ENCODE measurements at regions not wholly inside any gene's neighbourhood (a gene's known extent, or its start where the extent isn't known, plus 50 kb on each side); places are given as distances from the start of the nearest gene placed in this dataset.

DNA sequence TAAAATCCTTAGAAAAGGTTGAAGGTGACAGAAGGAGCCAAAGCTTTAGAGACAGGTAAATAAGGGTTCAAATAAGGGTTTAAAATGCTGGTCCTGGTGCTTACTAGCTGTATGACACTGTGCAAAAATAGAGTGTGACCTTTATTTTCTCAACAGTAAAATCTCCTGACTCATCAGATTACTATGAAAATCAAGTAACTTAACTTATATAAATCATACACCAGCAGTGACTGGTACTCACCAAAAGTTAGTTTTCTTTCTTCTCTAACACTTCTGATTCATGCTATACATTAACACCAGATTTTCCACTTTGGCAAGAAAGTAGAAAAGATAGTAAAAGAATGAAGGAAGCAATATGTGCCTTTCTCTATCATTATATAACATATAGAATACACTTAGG, 205.9 kb upstream of the GBE1 start:
- DNase-seq (ENCODE audit: low spot score): no peak

DNA sequence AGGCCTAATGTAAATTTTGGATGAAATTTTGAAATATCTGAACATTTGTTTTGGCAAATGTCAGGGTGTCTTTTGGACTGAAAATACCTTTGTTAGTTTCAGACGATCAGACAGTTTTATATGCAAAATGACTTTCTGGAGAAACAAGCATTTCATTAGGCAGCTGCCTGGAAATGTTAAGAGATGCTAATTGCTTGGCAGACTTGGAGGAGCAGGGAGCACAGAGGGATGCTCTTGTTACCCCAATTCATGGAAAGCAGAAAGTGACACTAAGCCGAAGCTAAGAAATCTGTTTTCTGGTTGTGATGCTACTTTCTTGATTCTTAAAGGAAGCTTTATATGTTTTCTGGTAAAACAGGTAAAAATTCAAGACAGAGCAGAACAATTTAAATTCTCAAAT, 204.3 kb upstream of the GBE1 start:
- no peak for DNase-seq (ENCODE audit: low spot score)

DNA sequence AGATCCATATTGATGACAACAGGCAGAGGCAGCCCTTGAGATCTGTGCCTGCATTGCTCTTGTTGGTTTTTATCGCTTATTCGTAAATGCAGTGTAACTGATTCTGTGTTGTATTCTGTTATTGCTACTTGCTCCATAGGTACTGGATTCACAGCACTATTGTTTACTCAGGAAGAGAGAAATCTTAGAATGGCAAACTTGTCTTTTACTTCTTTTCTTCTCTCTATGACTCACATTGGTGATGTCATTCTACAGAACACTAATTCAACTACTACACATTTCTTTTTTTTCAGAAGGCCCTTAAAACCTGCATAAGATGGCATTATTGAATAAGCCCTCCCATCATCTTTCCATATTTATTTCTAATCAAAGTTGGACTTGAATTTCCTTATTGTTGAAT, 201.0 kb upstream of the GBE1 start:
- no peak for DNase-seq (ENCODE audit: low spot score)

DNA sequence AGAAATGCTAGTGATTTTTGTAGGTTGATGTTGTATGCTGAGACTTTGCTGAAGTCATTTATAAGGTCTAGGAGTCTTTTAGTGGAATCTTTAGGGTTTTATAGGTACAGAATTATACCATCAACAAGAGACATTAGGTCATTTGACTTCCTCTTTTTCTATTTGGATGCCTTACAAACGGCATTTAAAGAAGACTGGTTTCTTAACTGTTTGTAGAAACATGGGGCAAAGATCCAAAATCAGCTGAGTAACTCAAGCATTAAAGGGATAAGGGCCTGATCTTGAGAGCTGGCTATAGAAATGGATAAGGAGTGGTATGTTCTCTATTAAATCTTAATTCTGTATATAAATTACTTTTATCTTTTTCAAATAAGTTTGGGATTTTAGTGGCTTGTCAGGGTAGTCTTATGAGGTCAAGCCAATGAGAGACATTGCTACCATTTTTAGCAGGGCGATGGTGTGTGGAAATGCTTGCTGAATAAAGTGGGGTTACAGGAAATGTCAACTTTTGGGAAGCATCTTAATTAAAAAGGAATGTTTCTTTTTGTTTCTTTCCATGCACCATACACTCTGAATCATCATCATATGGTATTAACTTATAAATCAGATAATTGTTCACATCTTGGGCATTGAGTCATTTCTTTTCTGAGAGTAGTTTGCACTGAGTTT, 197.7 kb upstream of the GBE1 start:
- no peak for DNase-seq (ENCODE audit: low spot score)

DNA sequence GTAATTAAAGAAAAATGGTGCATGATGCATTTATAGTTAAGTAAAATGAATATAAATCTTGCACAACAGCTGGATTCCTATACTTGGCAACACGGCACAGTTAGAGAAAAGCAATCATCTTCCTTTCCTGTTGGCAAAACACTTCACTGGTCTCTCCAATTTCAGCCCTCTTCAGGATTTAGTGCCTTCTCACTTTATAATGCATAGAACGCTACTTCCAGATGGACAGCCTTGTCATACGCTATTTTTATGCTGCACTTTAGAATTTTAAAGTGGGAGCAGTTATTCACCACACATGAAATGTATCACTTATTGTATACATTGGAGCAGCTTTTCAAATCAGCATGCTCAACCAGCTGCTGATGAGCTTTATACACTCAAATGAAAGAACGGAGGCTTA, 194.4 kb upstream of the GBE1 start:
- DNase-seq (ENCODE audit: low spot score): no peak

DNA sequence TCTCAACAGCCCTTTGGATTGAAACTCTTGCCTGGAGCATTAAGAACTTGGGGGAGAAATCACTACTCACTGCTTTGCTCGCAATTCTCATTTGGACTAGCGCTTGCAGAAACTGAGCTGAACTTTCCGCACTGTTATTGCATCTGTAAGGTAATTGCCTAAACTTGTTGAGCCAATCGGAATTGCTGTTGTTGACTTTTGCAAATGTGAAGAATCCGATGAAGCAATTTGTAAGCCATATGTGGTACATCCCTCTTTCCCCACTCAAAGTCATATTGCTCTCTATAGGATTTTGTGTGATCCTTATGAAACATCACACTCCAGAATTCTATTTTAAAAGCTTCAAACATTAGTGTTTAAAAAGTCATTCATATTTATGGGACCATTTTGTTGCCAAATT, 191.7 kb upstream of the GBE1 start:
- DNase-seq (ENCODE audit: low spot score): no peak

DNA sequence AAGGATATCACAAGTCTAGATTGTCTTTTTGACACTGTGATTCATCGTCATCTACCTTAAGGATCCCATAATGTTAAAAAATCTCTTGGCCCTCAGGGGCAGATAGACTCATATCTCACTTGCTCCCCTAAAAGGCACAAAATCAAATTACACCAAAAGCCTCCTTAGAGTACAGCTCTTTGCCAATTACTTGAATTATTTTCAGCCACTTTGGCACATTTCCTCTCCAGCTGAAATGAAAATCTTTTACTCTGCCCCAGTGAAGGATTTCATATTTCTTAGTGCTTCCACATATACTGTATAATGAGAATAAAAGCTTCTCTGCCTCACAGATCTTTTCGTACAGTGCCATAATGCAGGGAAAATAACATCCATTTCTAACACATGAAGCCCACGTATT, 190.7 kb upstream of the GBE1 start:
- no peak for DNase-seq (ENCODE audit: low spot score)

DNA sequence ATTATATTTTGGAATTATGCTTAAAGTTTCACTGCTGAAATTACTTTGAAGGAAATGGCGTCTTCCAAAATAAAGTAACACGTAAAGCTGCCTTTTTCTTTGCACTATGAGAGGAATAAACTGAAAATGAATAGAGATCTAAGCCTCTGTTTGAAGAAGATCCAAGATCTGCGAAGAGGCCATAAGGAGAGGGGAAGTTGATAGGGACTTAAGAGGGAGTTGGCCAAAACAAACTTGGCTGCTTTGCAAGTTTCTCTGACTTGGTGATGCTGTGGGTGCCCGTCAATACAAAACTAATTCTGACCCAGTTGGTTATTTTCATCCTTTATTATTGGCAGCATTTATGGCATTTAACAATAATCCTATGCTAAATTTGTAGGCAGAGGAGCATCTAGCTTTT, 190.2 kb upstream of the GBE1 start:
- no peak for DNase-seq (ENCODE audit: low spot score)

DNA sequence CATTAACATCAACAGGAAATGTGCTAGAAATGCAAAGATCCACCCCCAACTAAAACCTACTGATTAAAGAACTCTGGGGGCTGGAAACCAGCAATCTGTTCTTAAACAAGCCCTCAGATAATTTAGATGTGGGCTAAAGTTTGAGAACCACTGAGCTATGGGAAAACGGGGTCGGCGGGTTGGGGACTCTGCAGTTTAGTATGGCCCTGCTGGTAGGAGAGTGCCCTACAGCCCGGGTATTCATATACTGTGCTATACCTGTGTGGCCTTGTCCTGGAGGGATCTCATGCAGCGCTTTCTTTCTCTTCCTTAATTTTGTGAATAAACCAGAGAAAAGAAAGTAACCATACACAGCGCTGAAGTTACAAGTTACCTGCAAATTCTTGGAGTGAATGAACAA, 189.7 kb upstream of the GBE1 start:
- DNase-seq (ENCODE audit: low spot score): no peak

DNA sequence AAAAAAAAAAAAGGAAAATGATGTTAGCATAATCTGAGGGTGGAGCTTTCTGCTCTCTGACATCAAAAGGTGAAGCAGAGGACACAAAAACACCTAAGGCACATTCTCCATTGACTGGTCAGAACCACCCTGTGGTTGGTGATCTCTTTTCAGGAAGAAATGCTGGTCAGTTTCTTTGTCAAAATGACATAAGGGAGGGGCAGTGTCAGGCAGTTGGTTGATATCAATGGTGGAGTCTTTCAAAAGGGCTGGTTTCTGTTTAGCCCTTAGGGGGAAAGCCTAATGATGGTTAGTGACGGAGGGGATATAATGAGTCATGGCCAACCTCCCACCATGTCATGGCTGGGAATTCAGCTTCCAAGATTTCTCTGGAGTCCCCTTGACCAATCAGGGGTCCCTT, 185.9 kb upstream of the GBE1 start:
- no peak for DNase-seq (ENCODE audit: low spot score)

DNA sequence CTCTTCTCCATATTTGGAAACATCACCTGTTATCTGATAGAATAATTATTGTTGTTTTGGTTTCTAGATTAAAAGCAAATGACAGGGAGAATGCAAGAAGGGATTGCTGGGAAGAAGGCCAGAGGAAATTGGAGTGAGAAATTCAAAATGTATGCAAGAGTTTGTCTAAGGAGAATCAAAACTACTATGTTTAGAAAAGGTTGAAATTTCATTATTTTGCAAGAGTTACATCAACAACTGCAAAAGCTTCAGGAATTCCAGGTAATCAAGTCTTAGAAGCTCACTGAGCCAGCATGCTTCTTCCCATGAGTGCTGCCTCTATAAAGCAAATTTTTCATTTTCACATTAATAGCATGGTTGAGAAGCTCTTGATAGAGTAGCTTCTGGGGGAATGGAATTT, 177.2 kb upstream of the GBE1 start:
- DNase-seq (ENCODE audit: low spot score): no peak

DNA sequence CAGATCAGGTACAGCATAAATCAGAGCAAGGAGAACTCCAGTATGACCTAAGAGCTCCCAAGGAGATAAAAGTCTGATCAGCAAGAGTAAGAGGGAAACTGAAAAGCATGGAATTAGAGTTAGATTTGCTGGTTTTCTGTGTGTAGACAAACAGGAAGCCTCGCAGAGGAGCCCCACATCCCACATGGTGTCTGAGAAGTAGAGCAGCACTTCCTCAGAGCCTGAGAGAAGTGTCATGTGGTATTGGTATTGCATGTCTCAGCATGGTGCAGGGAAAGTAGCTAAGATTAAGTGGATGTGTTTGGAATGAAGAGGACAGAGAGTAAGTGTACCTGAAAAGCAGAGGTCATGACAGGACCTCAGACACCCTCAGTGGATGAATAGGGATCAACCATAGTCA, 175.4 kb upstream of the GBE1 start:
- no peak for DNase-seq (ENCODE audit: low spot score)

DNA sequence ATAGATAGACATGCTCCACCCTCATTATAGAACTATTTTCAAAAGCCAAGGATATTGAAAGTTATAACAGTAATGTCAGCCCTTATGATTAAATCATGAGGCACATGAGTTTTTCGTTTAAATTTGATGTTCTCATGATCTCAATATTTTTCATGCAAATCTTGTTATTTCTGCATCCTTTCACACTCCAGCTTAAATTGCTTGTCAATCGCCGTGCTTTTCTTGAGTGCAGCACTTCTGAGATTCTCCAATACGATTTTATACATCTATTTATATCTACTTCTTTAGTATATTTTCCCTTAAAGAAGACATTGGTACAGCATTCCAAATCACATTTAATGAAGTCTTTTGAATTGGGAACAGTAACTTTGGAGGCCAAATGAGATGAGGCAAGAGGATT, 171.2 kb upstream of the GBE1 start:
- DNase-seq (ENCODE audit: low spot score): no peak

DNA sequence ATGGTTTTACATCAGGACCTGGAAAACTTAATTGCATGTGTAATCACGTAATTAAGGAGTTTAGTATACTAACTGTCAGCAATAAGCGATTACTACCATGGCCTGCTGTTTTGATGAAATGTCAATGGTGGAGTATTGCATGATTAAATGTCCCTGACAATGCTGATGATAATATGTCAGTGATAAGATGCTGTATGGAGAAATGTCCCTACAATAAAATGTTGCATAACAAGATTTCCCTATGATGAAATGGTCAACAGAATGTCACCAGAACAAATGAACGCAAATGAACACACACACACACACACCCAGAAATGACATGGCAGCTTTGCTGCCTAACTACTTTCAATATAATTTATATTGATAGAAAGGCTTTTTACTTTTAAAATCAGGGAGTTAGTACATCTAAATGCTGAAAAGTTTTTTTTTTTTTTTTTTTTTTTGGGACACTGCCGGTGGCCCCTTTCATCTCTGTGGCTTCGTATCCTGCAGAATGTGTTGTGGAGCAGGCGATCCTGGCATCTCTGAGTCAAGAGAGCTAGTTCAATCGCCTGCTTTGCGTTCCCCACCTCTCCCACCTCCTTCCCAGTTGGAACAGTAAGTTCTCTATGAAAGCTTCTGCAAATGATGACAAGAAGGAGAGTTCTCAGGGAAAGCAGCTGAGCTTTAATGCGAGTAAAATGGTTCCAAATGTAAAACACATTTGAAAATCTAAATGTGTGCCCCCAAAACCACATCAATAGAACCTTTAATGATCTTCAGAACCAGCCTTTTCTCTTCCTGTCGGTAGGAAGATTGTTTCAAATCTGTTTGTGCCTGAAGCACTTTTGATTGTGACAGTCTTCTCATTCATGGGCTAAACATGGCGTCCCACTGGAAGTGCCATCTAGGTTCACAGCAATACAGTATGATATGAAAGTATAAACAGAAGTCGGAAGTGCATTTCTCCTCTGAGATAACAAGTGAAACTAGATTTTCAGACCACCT, 170.1 kb upstream of the GBE1 start:
- DNase-seq (ENCODE audit: low spot score): no peak

DNA sequence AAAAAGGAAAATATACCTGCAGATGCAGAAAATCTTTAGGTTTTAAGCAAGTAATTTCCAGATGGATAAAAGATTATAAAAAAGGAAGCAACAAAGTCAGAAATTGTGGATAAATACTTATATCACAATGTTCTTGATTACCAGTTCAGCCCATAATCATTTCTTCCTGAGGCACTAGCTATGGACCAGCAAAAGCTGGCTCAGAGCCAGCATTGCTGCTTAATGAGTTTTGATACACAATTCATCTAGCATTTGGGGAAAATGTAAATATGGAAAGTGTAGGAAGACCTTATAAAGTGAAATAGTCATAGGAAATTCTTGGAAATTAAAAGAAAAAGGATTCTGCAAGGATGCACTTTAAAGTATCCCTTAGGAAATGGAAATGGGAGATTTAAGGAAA, 168.3 kb upstream of the GBE1 start:
- no peak for DNase-seq (ENCODE audit: low spot score)

DNA sequence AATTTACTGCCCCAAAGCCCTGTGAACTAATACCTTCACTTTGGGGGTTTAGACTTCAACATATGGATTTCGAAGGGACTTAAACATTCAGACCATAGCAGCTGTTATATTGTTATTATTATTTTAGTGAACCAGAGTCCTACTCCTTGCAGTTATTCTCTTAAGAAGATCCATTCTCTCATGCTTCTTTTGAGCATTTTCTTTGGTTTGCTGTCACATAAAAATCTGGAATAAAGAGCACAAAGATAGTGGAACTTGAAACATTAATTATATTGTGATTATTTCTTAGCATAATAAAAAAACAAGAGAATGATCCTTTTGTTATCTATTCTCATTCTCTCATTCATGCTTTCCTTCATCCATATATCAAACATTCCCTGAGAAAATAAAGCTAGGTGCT, 166.4 kb upstream of the GBE1 start:
- DNase-seq (ENCODE audit: low spot score): no peak

DNA sequence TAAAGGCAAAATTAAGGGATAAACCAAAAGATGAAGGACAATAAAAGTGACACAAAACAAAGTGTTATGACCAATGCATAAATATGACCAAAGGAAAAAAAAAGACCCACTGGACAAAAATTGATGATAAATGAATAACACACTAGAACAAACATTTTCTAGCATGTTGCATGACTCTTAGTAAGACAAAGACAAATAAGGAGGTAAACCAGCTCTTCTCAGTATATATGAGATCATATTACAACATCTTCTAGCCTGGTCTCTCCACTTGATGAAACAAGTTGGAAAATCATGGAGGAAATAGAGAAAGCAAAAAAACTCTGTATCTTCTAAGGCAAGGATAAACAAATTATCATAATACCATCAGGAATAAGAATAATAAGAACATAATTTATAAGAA, 163.9 kb upstream of the GBE1 start:
- DNase-seq (ENCODE audit: low spot score): no peak

DNA sequence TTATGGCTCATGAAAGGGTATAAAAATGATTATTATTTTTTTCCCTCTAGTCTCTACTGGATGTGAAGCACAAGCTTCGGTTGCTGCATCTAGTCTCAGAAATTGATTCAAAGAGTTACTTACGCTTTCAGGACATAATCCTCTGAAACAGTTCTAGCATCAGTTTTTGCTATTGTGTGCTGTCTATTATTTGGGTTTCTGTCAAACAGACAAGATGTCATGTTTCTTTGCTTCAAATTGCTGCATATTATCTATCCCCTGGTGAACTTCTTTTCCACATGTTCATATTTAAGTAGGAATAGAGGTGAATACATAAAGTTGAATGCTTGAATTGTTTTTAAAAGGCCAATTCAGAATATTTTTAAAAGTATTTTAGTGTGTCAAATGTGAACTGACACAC, 161.6 kb upstream of the GBE1 start:
- DNase-seq (ENCODE audit: low spot score): no peak

DNA sequence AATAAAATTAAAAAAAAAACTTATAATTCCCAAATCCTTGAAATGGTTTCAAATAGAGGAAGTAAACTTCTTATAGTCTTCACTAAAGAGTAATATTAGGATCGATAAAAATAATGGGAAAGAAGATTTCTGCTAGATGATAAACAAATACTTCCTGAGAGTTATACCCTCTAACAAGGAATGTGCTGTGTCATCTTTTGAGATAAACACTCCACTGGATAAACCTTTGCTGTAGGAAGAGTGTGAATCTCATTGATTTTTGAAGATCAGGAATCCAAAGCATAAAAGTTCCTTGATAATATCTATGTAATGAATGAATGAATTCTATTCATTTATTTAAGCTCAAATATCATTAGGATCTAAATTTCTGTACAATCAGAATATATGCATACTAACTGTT, 161.0 kb upstream of the GBE1 start:
- no peak for DNase-seq (ENCODE audit: low spot score)

DNA sequence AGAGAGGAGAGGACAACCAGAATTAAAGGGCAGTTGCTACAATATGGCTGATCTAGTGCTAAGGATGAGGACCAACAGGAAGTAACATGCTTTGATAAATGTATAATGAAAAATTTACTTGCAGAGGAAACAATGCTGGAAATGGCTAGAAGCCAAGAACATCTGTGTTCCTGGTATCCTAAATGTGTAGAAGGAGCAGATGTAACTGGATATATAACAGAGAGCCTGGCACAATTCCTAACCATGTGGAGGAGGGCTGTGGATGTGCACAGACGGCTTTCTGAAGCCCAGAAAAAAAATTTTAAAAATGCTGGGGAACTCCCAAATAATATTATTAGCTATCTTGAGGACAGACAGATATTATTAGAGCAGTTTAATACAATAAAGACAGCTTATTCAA, 159.4 kb upstream of the GBE1 start:
- no peak for DNase-seq (ENCODE audit: low spot score)

DNA sequence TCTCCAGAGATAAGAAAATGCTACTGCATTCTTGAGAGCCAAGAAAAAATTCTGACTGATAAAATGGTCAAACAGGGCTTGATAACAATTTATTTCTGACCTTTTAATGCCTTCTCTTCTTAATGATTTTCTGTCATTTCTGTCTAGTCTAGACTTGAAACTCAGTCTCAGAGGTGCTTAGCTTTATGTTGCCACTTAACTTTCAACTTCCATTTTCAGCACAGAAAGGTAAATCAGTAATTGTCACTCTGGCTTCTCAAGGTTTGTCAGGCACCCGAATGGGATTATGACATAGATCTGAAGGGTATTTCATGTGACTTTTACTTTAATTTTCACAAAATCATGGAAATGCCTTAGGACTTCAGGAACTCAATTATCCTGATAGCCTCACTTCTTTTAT, 155.4 kb upstream of the GBE1 start:
- no peak for DNase-seq (ENCODE audit: low spot score)

DNA sequence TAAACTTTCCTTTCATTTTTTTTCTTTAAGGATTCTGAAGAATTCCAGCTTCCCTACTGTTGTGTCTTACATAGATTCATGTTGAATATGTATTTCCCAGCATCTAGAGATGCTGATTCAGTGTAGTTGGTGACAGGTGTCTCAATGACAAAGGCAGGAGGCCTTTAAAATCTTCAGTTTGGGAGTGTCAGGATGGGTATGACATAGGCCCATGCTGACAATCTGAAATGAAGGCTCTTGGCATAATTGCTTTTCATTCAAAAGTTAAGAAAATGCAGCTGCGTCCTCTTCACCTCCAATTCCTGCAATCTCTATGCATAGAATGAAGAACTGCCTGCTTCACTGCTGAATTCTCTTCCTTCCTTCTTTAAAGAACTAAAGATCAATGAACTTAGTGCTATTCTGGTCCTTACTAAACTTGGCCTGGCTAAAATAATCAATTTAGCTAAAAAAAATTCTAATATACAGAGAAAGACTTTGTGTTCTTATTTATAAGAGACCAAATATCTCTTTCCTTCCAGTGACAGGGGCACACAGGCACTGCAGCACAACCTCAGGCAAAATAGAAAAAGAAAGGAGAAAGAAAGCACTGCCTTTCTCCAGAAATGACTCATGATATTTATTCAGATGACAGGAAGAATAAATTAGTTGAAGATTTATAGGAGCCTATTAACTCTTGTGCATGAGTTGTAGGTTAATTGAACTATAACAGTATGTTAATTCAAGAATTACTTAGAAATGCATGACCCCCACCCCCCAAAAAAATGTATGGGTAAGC, 152.6 kb upstream of the GBE1 start:
- DNase-seq (ENCODE audit: low spot score): no peak

DNA sequence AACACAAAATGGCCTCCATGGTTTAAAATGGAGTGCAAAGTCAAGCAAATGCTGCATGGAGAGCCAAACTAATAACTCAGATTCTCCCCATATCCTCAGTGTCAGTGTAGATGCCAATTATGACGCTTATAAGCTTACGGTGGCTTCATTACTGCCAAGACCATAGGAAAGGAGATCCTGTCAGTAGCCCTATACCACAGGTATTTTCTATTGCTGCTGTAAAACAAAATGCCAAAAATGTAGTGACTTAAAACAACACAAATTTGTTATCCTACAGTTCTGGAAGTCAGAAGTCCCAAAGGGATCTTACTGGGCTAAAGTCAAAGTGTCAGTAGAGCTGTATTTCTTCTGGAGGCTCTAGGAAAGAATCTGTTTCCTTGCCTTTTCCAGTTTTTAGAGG, 149.8 kb upstream of the GBE1 start:
- DNase-seq (ENCODE audit: low spot score): no peak

Data from kidney tubule cell (primary cell).